ENCODE measurements at regions not wholly inside any gene's neighbourhood (a gene's known extent, or its start where the extent isn't known, plus 50 kb on each side); places are given as distances from the start of the nearest gene placed in this dataset.
"Not testable (repeated sequence)": the region's sequence is repeated elsewhere in the genome, so short reads cannot be mapped to it uniquely, and the experiment has no call there.

DNA sequence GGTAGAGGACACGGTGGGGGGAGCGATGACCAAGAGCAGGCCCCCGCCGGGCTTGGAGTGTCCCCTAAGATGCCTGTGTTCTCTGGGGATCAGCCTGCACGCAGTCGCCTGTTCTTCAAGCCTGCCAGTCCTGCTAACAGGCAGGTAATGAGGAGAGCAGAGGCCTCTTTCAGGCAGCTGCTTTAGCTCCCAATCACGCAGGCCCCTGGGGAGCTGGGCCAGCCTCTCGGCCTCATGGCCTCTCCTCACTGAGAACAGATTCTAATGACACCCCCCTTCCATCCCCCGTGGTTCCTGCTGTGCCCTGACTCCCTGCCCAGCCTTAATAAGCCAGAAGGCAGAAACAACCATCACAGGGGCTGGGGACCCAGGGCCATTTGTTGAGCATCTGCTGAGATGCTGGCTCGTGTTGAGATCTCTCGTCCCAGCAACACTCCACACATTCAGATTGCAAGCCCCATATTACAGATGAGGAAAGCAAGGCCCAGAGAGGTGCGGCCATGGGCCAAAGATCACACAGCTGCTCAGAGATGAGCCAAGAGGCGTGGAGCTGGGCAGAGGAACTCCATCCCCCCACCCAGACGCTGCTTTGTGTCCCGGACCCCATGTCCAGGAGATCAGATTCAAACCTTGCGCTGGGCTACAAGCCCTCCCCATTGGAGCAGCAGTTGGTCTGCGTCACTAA lies 71.6 kb upstream of the CASZ1 start:
- no peak for DNase-seq

DNA sequence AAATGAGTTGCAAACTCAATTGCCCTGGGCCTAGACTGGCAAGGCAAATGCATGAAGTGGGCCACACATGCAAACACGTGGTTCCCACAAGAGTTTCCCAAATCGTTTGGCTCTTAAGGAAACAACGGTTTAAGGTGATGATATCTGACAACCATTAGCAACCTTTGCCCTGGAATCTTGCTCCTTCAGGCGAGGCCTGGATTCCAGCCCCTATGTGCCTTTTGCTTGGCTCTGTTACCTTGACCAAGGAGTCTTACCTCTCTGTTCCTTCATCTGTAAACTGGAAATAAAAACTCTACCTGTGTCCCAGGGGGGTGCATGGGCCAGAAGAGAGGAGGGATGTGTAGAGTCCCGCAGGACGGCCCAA lies 72.1 kb upstream of the CASZ1 start:
- DNase-seq, result no peak

DNA sequence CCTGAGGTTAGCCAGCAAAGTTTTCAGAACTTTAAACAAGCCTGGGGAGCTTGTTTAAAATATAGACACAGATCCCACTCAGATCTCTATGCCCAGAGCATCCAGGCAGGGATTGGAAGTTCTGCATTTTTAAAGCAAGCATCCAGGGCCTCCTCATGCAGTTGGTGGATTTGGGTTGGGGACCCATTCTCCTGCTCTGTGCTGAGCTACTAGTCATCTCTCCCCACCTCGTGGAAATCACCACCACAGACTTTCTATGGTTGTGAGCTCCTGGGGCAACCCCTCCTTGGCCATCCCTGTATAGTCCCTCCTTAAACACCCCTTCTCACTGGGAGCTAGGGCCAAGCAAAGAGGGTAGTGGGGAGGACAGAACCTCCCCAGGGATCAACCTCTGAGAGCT lies 73.5 kb upstream of the CASZ1 start:
- no peak for DNase-seq

- no peak for DNase-seq
These were observed 74.1 kb upstream of the CASZ1 start for GRCh38 chr1:10870493-10871096.

DNA sequence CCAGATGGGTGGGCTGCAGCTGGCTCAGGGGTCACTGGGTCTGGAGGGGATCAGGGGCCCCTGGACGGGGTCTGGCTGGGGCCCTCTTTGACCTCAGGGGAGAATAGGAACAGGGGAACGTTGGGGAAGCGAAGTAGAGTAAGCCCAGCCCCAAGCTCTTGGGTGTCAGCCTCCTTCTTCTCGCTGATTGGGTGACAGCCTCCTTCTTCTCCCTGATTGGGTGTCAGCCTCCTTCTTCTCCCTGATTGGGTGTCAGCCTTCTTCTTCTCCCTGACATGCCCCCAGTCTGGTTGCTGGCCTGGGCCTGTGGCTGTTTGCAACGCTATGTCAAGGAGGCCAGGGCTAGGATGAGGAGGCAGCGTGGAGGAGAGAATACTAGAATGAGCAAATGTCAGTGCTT lies 76.7 kb upstream of the CASZ1 start:
- peak; percentile 19 for DNase-seq

GRCh38 chr1:10874351-10874750 lies 77.9 kb upstream of the CASZ1 start:
- no peak for DNase-seq

DNA sequence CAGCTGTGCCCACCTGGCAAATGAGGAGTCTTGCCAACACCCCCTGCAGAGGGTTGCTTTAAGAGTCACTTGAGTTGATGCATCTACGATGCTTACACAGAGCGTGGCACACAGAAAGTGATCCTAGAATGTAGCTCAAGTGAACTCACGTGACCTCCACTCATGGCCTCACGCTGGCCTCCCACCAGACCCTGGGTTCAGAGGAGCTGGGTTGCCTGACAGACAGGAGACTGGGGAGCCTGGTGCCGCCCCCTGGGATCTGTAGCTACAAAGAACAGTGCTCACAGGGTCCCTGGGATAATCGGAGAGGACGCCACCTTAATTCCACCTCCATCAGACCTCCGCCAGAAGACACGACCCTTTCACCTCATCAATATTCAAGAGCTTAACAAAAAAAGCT lies 81.4 kb upstream of the CASZ1 start:
- DNase-seq, result no peak

GRCh38 chr1:10878469-10878868 lies 82.0 kb upstream of the CASZ1 start:
- no peak for DNase-seq

GRCh38 chr1:10880063-10880462 lies 83.6 kb upstream of the CASZ1 start:
- DNase-seq, result no peak

- DNase-seq, result no peak
These were observed 84.6 kb upstream of the CASZ1 start for GRCh38 chr1:10881046-10881445.

- no peak for DNase-seq
These were observed 85.6 kb upstream of the CASZ1 start for GRCh38 chr1:10882069-10882468.

DNA sequence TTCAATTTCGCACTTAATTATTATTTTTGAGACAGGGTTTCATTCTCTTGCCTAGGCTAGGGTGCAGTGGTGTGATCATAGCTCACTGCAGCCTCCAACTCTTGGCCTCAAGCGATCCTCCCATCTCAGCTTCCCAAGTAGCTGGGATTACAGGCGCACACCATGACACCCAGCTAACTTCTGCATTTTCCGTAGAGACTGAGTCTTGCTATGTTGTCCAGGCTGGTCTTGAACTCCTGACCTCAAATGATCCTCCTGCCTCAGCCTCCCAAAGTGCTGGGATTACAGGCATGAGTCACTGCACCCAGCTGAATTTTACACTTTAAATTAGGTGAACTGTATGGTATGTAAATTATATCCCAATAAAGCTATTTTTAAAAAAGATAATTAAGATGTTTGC lies 90.6 kb upstream of the CASZ1 start:
- DNase-seq, result not testable (repeated sequence)

GRCh38 chr1:10888291-10888690 lies 91.8 kb upstream of the CASZ1 start:
- DNase-seq, result no peak

DNA sequence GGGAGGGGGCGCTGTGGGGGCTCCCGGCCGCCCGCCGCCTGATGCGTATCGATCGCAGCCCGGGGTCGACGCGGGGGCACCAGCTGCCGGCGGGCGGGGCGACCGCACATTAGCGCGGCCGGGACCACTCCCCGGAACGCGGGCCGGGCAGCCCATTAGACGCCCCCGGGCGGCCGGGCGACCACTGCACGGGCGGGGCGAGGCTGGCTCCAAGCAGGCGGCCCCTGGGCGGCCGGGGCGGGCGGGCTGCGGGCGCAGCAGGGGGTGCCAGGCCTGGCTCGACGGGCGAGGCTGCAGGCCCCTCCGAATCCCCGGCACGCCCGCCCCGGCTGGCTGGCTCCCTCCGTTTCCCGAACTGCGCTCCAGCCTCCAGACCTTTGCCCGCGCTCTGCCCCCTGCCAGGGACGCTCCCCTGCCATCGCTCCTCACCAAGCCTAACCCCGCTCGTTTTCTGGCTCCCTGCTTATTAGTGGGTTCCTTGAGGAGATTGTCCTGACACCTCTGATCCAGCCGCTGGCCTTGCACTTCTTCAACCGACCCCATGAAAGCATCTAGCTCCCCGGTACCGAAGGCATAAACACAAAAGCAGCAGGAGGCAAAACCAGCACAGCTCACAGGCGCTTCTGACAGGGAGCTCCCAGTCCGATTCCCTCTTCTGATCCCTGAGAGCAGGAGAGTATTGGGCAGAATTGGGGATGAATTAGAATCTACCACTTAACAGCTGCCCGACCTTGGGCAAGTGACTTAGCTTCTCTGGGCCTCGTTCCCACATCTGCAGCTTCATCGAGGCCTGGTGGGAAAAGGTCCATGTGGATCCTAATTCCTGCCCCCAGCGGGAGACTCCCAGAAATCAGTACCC lies 92.6 kb upstream of the CASZ1 start:
- no peak for DNase-seq

GRCh38 chr1:10889650-10890353 lies 93.4 kb upstream of the CASZ1 start:
- no peak for DNase-seq

DNA sequence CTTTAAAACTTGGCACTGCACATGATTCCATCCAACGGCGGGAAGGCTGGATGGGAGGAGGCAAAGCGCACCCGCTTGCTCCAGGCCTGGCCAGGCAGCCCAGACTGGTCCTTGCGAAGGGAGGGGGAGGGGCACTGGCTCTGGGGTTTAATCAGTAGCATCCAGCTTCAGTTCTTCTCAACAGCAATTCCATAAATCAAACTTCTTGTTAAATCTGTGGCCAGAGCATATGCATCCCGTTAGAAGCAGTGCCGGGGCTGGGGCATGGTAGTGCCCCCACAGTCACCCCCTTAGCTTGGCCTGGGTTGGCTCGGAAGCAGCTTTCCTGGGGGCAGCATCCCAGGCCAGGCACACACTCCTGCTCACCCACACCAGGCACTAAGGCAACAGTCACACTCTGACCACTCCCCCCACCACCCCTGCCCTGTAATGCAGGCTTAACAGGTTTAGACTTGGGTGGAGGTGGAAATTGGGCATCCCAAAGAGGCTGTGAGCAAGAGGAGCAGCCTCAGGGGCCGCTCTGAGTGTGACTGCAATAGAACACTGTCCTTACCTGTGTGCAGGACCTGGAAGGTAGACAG lies 94.1 kb upstream of the CASZ1 start:
- no peak for DNase-seq

DNA sequence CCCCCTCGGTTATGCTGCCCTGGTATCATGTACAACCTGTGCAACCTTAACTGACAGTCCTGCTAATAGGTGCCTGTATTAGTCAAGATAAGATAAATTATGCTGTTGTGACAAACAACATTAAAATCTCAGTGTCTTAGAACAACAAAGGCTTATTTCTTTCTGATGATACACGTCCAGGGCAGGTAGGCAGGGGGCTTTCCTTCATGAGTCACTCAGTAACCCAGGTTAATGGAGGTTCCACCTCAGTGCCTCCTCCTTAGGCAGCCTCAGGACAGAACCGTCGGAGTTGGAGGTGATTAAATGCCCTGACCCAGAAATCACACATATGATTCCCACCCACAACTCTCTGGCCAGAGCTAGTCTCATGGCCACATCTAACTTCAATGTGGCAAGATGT lies 94.6 kb upstream of the CASZ1 start:
- DNase-seq, result no peak

- DNase-seq, result no peak
These were observed 96.0 kb upstream of the CASZ1 start for GRCh38 chr1:10892138-10893065.

GRCh38 chr1:10895621-10896020 lies 99.2 kb upstream of the CASZ1 start:
- no peak for DNase-seq

- no peak for DNase-seq
These were observed 100.2 kb upstream of the CASZ1 start for GRCh38 chr1:10896673-10897072.

DNA sequence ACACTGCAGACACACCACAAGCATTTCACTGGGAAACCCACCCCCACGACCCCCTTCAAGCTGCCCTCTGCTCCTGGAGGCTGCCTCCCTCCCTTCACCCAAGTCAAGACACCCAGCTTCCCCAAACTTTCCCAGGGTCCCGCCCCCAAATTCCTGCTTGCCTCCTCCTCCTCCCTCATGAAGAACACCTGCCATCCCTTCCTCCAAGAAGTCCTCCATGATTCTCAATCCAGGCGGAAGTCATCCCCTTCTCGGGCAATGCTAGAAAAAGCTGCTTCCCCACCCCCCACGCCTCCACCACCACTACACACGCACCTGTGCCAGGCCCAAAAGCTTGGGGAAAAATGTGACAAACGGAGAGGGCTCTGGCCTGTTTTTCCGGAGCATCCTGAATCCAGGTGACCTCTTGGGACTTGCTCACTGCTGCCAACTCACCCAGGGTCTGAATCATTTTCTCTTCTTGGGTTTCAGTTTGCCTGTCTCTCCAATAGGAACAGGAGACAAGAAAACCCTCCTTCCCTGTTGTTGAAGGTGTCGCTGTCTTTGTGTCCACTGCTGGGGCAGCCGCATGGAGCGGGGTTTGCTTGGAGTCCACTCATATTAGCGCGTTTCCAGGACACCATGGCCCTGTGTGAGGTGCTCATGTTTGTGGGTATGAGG lies 101.0 kb upstream of the CASZ1 start:
- no peak for DNase-seq

Measured in hematopoietic multipotent progenitor cell treated with erythropoietin and hydrocortisone succinate and interleukin-3 and kit ligand, for 6 days (in vitro differentiated cells).